ENCODE measurements at regions not wholly inside any gene's neighbourhood (a gene's known extent, or its start where the extent isn't known, plus 50 kb on each side); places are given as distances from the start of the nearest gene placed in this dataset.

DNA sequence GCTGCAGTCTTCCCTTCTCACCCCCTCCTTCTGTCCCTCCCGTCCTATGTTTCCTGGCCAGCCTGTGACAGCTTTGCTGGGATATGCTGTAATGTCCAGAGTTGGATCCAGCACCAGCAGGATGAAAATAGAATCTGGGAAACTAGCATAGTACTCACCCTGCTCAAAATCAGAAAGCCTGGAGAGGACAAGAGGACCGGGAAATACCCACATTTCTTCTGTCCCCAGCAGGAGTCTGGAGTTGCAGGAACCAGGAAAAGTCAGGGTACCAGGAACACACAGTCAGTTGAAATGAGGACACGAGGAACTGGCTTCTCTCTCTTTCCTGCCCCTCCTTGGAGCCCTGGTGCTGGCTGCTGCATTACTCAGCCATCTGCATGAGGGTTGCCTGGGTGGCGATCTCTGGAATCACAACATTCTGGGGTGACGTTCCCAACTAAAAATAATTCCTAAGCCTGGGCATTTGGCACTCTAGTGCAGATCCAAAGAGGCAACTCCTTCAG lies 59.6 kb upstream of the NFIL3 start:
- TF ChIP-seq EZH2 (IDR thresholded peaks at IDR 0.05; ENCODE audit: insufficient read depth, poor library complexity, severe bottlenecking) (no peak), EZH2phosphoT487 (IDR thresholded peaks at IDR 0.05; ENCODE audit: insufficient read depth, low read depth) (no peak)

Measured in GM23248 (cell line).